Lung (tissue), 11 donors: ENCODE measurements at regions not wholly inside any gene's neighbourhood (a gene's known extent, or its start where the extent isn't known, plus 50 kb on each side); places are given as distances from the start of the nearest gene placed in this dataset.

Experiments
- ATAC-seq: fragments of 200-7000 bp; cut with Tn5 transposase; one replicate; pipeline ENCODE4 v1.9.1; 2020; ENCODE audit warnings: moderate number of reproducible peaks; ENCODE audit not compliant: insufficient read depth, low FRiP score
- DNase-seq, 3 donors: peaks; one replicate each; pipeline ENCODE4 v3.0.0-alpha.2; 2013 to 2017
- H3K27ac ChIP-seq, 2 donors: one replicate each; pipeline ENCODE4 v1.5.1; 2013; ENCODE audit warnings: mild to moderate bottlenecking in 2 of 2, moderate library complexity in 2 of 2, control low read depth in 1 of 2, inconsistent platforms in 1 of 2, low read depth in 1 of 2, low read length in 1 of 2
- H3K27me3 ChIP-seq, 3 donors: one replicate each; pipeline ENCODE4 v1.5.1; 2013; ENCODE audit warnings: low read length in 2 of 3; ENCODE audit not compliant: control insufficient read depth in 3 of 3, insufficient read depth in 3 of 3
- H3K36me3 ChIP-seq, 4 donors: one replicate each; pipeline ENCODE4 v1.5.1; 2013; ENCODE audit warnings: low read length in 4 of 4, mild to moderate bottlenecking in 1 of 4, moderate library complexity in 1 of 4; ENCODE audit not compliant: control insufficient read depth in 4 of 4, insufficient read depth in 4 of 4
- H3K4me1 ChIP-seq, 5 donors: one replicate each; pipeline ENCODE4 v1.5.1; 2013; ENCODE audit warnings: low read length in 5 of 5, mild to moderate bottlenecking in 2 of 5, moderate library complexity in 1 of 5; ENCODE audit not compliant: control insufficient read depth in 5 of 5, insufficient read depth in 5 of 5
- H3K4me3 ChIP-seq: one replicate; pipeline ENCODE4 v1.5.1; 2013; ENCODE audit warnings: mild to moderate bottlenecking, control low read depth, moderate library complexity
- H3K9ac ChIP-seq, 2 donors: one replicate each; pipeline ENCODE4 v1.5.1; 2013; ENCODE audit warnings: low read length in 2 of 2, control low read depth in 1 of 2; ENCODE audit not compliant: insufficient read depth in 1 of 2
- H3K9me3 ChIP-seq, 4 donors: one replicate each; pipeline ENCODE4 v1.5.1; 2013; ENCODE audit warnings: low read length in 3 of 4, mild to moderate bottlenecking in 1 of 4, moderate library complexity in 1 of 4; ENCODE audit not compliant: control insufficient read depth in 4 of 4, insufficient read depth in 3 of 4
- CTCF ChIP-seq: IDR thresholded peaks from 2 replicates; pipeline ENCODE4 v1.5.1; 2012; ENCODE audit warnings: mild to moderate bottlenecking; ENCODE audit errors: control extremely low read depth, extremely low read depth
- WGBS, 2 donors: extraction: QIAGEN DNeasy Blood & Tissue Kit; methylation state at CpG; one replicate each; pipeline ENCODE4 v1.1.7; 2013; 5-methylcytosine and 5-hydroxymethylcytosine counted together
- donor health status: control.
- donor health status: control.
- donor health status: Bipolar disorder and iron deficiency.
- donor health status: healthy.
- donor health status: DM: yes; HTN: yes; CAD: no.

DNA sequence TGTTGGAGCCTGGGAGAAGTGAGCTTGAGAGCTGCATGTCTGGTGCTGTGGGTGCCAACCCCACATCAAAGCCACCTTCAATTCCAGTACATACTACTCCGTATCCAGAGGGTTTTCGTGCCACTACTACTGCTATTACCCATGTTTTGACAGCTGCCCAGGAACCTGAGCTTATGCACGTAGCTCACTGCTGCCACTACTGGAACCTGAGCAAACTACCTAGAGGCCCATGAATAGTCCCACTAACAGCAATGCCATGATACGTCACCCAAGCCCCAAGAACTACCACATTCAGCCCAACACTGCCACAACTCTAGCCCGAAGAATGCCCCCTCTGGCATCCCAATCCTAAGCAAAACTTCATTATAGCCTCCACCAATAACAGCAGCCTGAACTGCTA is 215.2 kb upstream of the BCHE start:
- TF ChIP-seq CTCF = no peak
- Histone ChIP-seq H3K27me3 (no peaks in the 10 kb centered on the region), H3K27ac (no peak overlapping the region), H3K4me3 (no peak overlapping the region), H3K9ac (no peak overlapping the region), H3K4me1 (no peaks in the 10 kb centered on the region), H3K9me3 (peaks cover 0 to 4% (median 2%) of the 10 kb centered on the region in 4 donors), H3K36me3 (no peaks in the 10 kb centered on the region)
- no peak for DNase-seq
- no peak for ATAC-seq
- WGBS, 2 donors = 85% methylated on average over 5 of the region's 5 CpGs

- no peak for DNase-seq
These were observed 192.3 kb upstream of the BCHE start for GRCh38 chr3:166029507-166029906.

GRCh38 chr3:166013073-166013679 is 176.0 kb upstream of the BCHE start:
- H3K4me1 ChIP-seq = no peaks in the 10 kb centered on the region
- H3K27me3 ChIP-seq = no peaks in the 10 kb centered on the region
- DNase-seq = peak in 2 of 3 donors; percentile 46 to 72
- ATAC-seq = no peak
- TF ChIP-seq CTCF = no peak
- no peak overlapping the region for H3K9ac ChIP-seq
- H3K27ac ChIP-seq = no peak overlapping the region
- 19 to 27% methylated on average over 1 of the region's 1 CpG for WGBS, 2 donors
- no peaks in the 10 kb centered on the region for H3K36me3 ChIP-seq
- H3K4me3 ChIP-seq = no peak overlapping the region
- no peaks in the 10 kb centered on the region for H3K9me3 ChIP-seq

More at GRCh38 chr3:166029507-166029906, 192.3 kb upstream of the BCHE start:
- 70% methylated on average over 3 of the region's 3 CpGs for WGBS, 2 donors
- peaks cover 0 to 2% (median 0%) of the 10 kb centered on the region in 5 donors for H3K4me1 ChIP-seq
- no peaks in the 10 kb centered on the region for H3K27me3 ChIP-seq
- no peak overlapping the region for H3K4me3 ChIP-seq
- H3K27ac ChIP-seq = no peak overlapping the region
- peaks cover 0 to 10% (median 1%) of the 10 kb centered on the region in 4 donors for H3K9me3 ChIP-seq
- no peaks in the 10 kb centered on the region for H3K36me3 ChIP-seq
- no peak overlapping the region for H3K9ac ChIP-seq
- no peak for TF ChIP-seq CTCF
- no peak for ATAC-seq

DNA sequence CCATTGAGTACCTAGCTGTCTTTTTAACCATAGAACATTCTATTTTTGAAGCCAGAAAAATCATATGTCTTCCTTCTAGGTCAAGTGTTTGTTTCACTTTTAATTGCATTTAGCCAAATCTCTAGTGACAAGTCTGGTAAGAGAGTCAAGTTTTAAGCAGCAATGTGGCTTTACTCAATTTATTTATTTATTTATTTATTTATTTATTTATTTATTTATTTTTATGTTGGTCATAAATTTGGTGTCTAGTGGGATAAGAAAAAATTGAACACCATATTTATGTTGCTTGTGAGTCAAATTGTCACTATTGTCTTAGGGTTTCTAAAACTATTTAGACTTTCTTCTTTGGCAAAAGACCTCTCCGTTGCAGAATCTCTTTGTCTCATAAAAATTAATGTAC is 174.5 kb upstream of the BCHE start:
- no peaks in the 10 kb centered on the region for H3K9me3 ChIP-seq
- no peaks in the 10 kb centered on the region for H3K27me3 ChIP-seq
- no peak for DNase-seq
- no peak for TF ChIP-seq CTCF
- 88 to 95% methylated on average over 1 of the region's 1 CpG for WGBS, 2 donors
- H3K27ac ChIP-seq = no peak overlapping the region
- no peak overlapping the region for H3K4me3 ChIP-seq
- no peak for ATAC-seq
- no peak overlapping the region for H3K9ac ChIP-seq
- no peaks in the 10 kb centered on the region for H3K36me3 ChIP-seq
- no peaks in the 10 kb centered on the region for H3K4me1 ChIP-seq
